HG02588 (cell line): ENCODE measurements at regions not wholly inside any gene's neighbourhood (a gene's known extent, or its start where the extent isn't known, plus 50 kb on each side); places are given as distances from the start of the nearest gene placed in this dataset.

ENCODE experiments used
- ATAC-seq: cut with Tn5 transposase; IDR thresholded peaks from one replicate; pipeline ENCODE4 v1.9.1; 2021; ENCODE audit warnings: mild to moderate bottlenecking, moderate library complexity; ENCODE audit not compliant: unreplicated experiment

GRCh38 chr20:24773751-24774201 is 175.3 kb upstream of the CST7 start:
- peak; percentile 72 for ATAC-seq

- no peak for ATAC-seq
These were observed 173.1 kb upstream of the CST7 start for GRCh38 chr20:24775966-24776365.

- ATAC-seq = no peak
These were observed 172.3 kb upstream of the CST7 start for GRCh38 chr20:24776755-24777271.

GRCh38 chr20:24777746-24778145 is 171.3 kb upstream of the CST7 start:
- no peak for ATAC-seq

- no peak for ATAC-seq
These were observed 170.5 kb upstream of the CST7 start for GRCh38 chr20:24778585-24779031.

GRCh38 chr20:24779131-24779530 is 169.9 kb upstream of the CST7 start:
- ATAC-seq = no peak

- no peak for ATAC-seq
These were observed 169.1 kb upstream of the CST7 start for GRCh38 chr20:24779946-24780345.

- no peak for ATAC-seq
These were observed 168.2 kb upstream of the CST7 start for GRCh38 chr20:24780674-24781417.

- ATAC-seq = no peak
These were observed 167.6 kb upstream of the CST7 start for GRCh38 chr20:24781418-24781980.

- ATAC-seq = no peak
These were observed 166.8 kb upstream of the CST7 start for GRCh38 chr20:24782301-24782700.

GRCh38 chr20:24782801-24783630 is 166.1 kb upstream of the CST7 start:
- no peak for ATAC-seq

- no peak for ATAC-seq
These were observed 165.2 kb upstream of the CST7 start for GRCh38 chr20:24783631-24784492.

- no peak for ATAC-seq
These were observed 164.5 kb upstream of the CST7 start for GRCh38 chr20:24784607-24785006.

GRCh38 chr20:24785141-24786110 is 163.6 kb upstream of the CST7 start:
- no peak for ATAC-seq

GRCh38 chr20:24786111-24786495 is 163.0 kb upstream of the CST7 start:
- no peak for ATAC-seq

GRCh38 chr20:24786646-24787045 is 162.4 kb upstream of the CST7 start:
- no peak for ATAC-seq

GRCh38 chr20:24787071-24787470 is 162.0 kb upstream of the CST7 start:
- no peak for ATAC-seq

GRCh38 chr20:24787621-24788020 is 161.4 kb upstream of the CST7 start:
- ATAC-seq = no peak

GRCh38 chr20:24789877-24790276 is 159.2 kb upstream of the CST7 start:
- ATAC-seq = no peak
